ENCODE measurements at regions not wholly inside any gene's neighbourhood (a gene's known extent, or its start where the extent isn't known, plus 50 kb on each side); places are given as distances from the start of the nearest gene placed in this dataset.

DNA sequence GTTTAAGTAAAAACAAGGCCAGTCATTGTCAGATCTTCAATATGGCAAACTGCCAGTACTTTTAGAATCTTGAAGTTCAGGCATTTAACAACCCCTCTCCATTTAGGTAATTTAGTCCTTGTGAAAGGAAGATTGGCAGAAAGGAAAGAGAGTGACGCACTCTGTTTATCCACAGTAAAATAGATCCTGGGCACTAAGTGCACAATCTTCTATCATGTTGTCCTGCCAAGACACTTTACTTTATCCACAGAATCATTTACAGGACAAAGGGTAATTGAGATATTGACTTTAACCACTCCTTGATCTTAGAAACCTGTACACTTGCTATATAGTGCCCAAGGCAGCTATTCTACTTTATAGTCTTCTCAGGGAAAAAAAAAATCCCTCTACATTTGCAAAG is 786.4 kb upstream of the SLITRK1 start:
- Mint-ChIP-seq H3K4me1 (ENCODE audit: low read depth, unreplicated experiment) (no peaks in the 10 kb centered on the region), H3K4me3 (ENCODE audit: unreplicated experiment) (no peak overlapping the region), H3K9me3 (ENCODE audit: unreplicated experiment) (no peaks in the 10 kb centered on the region), H3K27me3 (ENCODE audit: insufficient read depth, unreplicated experiment) (peaks cover 7% of the 10 kb centered on the region), H3K27ac (ENCODE audit: unreplicated experiment) (no peak overlapping the region), H3K36me3 (ENCODE audit: insufficient read depth, unreplicated experiment) (no peaks in the 10 kb centered on the region)
- Histone ChIP-seq H3K27me3 (replicated peaks; ENCODE audit: control insufficient read depth, insufficient read depth, low read length) (no peaks in the 10 kb centered on the region), H3K4me1 (no peaks in the 10 kb centered on the region), H3K4me3 (ENCODE audit: low read depth, low read length) (no peak overlapping the region), H3K36me3 (ENCODE audit: control insufficient read depth, insufficient read depth, low read length) (no peaks in the 10 kb centered on the region), H3K9me3 (no peaks in the 10 kb centered on the region)
- TF ChIP-seq, protein P1, sequence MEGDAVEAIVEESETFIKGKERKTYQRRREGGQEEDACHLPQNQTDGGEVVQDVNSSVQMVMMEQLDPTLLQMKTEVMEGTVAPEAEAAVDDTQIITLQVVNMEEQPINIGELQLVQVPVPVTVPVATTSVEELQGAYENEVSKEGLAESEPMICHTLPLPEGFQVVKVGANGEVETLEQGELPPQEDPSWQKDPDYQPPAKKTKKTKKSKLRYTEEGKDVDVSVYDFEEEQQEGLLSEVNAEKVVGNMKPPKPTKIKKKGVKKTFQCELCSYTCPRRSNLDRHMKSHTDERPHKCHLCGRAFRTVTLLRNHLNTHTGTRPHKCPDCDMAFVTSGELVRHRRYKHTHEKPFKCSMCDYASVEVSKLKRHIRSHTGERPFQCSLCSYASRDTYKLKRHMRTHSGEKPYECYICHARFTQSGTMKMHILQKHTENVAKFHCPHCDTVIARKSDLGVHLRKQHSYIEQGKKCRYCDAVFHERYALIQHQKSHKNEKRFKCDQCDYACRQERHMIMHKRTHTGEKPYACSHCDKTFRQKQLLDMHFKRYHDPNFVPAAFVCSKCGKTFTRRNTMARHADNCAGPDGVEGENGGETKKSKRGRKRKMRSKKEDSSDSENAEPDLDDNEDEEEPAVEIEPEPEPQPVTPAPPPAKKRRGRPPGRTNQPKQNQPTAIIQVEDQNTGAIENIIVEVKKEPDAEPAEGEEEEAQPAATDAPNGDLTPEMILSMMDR (IDR thresholded peaks at IDR 0.05; ENCODE audit: insufficient read depth in 1 of 2, low read depth in 1 of 2, low read length in 1 of 2, severe bottlenecking in 1 of 2, unreplicated experiment in 1 of 2), result no peak
- BruUV-seq (replicated peaks), result no TSS peak
- no peak for DNase-seq
- intact Hi-C loops (cut with micrococcal nuclease; ENCODE audit: unreplicated experiment), result no loop called here
- ChIA-PET POLR2A (no interaction called here), CTCF (no interaction called here)

- CTCF ChIA-PET, result no interaction called here
- intact Hi-C loops (cut with micrococcal nuclease; ENCODE audit: unreplicated experiment), result no loop called here
- H3K27me3 ChIP-seq (replicated peaks; ENCODE audit: control insufficient read depth, insufficient read depth, low read length), result no peaks in the 10 kb centered on the region
- Mint-ChIP-seq H3K4me1 (ENCODE audit: low read depth, unreplicated experiment) (peaks cover 11% of the 10 kb centered on the region), H3K4me3 (ENCODE audit: unreplicated experiment) (no peak overlapping the region), H3K27me3 (ENCODE audit: insufficient read depth, unreplicated experiment) (peaks cover 7% of the 10 kb centered on the region), H3K36me3 (ENCODE audit: insufficient read depth, unreplicated experiment) (no peaks in the 10 kb centered on the region), H3K9me3 (ENCODE audit: unreplicated experiment) (no peaks in the 10 kb centered on the region), H3K27ac (ENCODE audit: unreplicated experiment) (no peak overlapping the region)
- no peak overlapping the region for H3K4me3 ChIP-seq (ENCODE audit: low read depth, low read length)
- POLR2A ChIA-PET, result no interaction called here
- H3K4me1 ChIP-seq, result no peaks in the 10 kb centered on the region
- DNase-seq, result no peak
- H3K36me3 ChIP-seq (ENCODE audit: control insufficient read depth, insufficient read depth, low read length), result no peaks in the 10 kb centered on the region
- BruUV-seq (replicated peaks), result no TSS peak
- H3K9me3 ChIP-seq, result no peaks in the 10 kb centered on the region
- TF ChIP-seq, protein P1 (IDR thresholded peaks at IDR 0.05; ENCODE audit: insufficient read depth in 1 of 2, low read depth in 1 of 2, low read length in 1 of 2, severe bottlenecking in 1 of 2, unreplicated experiment in 1 of 2), result no peak
These were observed 780.2 kb upstream of the SLITRK1 start for GRCh38 chr13:84662491-84662890.

- no peaks in the 10 kb centered on the region for H3K9me3 Mint-ChIP-seq (ENCODE audit: unreplicated experiment)
- H3K36me3 Mint-ChIP-seq (ENCODE audit: insufficient read depth, unreplicated experiment), result no peaks in the 10 kb centered on the region
- TF ChIP-seq, protein P1 (IDR thresholded peaks at IDR 0.05; ENCODE audit: insufficient read depth in 1 of 2, low read depth in 1 of 2, low read length in 1 of 2, severe bottlenecking in 1 of 2, unreplicated experiment in 1 of 2), result no peak
- no peak overlapping the region for H3K4me3 ChIP-seq (ENCODE audit: low read depth, low read length)
- intact Hi-C loops (cut with micrococcal nuclease; ENCODE audit: unreplicated experiment), result no loop called here
- no TSS peak for BruUV-seq (replicated peaks)
- H3K4me3 Mint-ChIP-seq (ENCODE audit: unreplicated experiment), result no peak overlapping the region
- CTCF ChIA-PET, result no interaction called here
- H3K27me3 ChIP-seq (replicated peaks; ENCODE audit: control insufficient read depth, insufficient read depth, low read length), result no peaks in the 10 kb centered on the region
- no peak for DNase-seq
- peaks cover 3% of the 10 kb centered on the region for H3K27me3 Mint-ChIP-seq (ENCODE audit: insufficient read depth, unreplicated experiment)
- POLR2A ChIA-PET, result no interaction called here
- H3K4me1 Mint-ChIP-seq (ENCODE audit: low read depth, unreplicated experiment), result peaks cover 11% of the 10 kb centered on the region
- no peak overlapping the region for H3K27ac Mint-ChIP-seq (ENCODE audit: unreplicated experiment)
- H3K4me1 ChIP-seq, result no peaks in the 10 kb centered on the region
- H3K9me3 ChIP-seq, result no peaks in the 10 kb centered on the region
- H3K36me3 ChIP-seq (ENCODE audit: control insufficient read depth, insufficient read depth, low read length), result no peaks in the 10 kb centered on the region
These were observed 779.4 kb upstream of the SLITRK1 start for GRCh38 chr13:84661718-84662117.

All from Caco-2 (cell line).